Fibroblast of the aortic adventitia (primary cell): ENCODE measurements at regions not wholly inside any gene's neighbourhood (a gene's known extent, or its start where the extent isn't known, plus 50 kb on each side); places are given as distances from the start of the nearest gene placed in this dataset.
"Not testable (repeated sequence)": the region's sequence is repeated elsewhere in the genome, so short reads cannot be mapped to it uniquely, and the experiment has no call there.

ENCODE experiments used
- DNase-seq: peaks from one replicate; pipeline ENCODE4 v3.0.0-alpha.2; 2010; ENCODE audit warnings: low read depth
- H3K4me3 ChIP-seq: 2 replicates; pipeline ENCODE4 v1.5.1; 2011; ENCODE audit warnings: low read depth, mild to moderate bottlenecking, control low read depth, low read length, moderate library complexity
- CTCF ChIP-seq: IDR thresholded peaks from 2 replicates; pipeline ENCODE4 v1.5.1; 2011; ENCODE audit warnings: mild to moderate bottlenecking, low read length, control low read depth, inconsistent platforms; ENCODE audit not compliant: insufficient read depth

- TF ChIP-seq CTCF: no peak
- no peak overlapping the region for H3K4me3 ChIP-seq
- no peak for DNase-seq
These were observed 434.1 kb downstream of the CDH11 start for GRCh38 chr16:64687786-64688185.

- no peak for DNase-seq
- no peak for TF ChIP-seq CTCF
- no peak overlapping the region for H3K4me3 ChIP-seq
These were observed 434.7 kb downstream of the CDH11 start for GRCh38 chr16:64687123-64687522.

GRCh38 chr16:64679976-64680690 lies 441.7 kb downstream of the CDH11 start:
- H3K4me3 ChIP-seq: no peak overlapping the region
- TF ChIP-seq CTCF: no peak
- no peak for DNase-seq

DNA sequence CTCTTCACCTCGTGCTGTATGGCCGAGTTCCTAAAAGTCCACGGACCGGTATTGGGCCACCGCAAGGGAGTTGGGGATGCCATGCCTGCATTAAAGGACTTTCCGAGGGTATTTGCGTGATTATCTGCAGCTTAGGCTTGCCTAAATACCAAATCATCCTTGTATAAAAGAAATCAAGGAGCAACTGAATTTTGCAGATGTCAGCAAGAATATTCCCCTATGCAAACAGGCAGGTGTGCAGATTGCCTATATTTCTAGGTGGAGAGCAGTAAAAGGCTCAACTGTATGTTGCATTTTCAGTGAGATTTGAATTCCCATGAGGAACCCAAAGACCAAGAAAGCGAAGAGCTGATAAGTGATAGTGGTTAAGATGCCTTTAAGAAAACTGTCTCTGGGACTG lies 452.3 kb downstream of the CDH11 start:
- TF ChIP-seq CTCF: no peak
- H3K4me3 ChIP-seq: no peak overlapping the region
- no peak for DNase-seq

DNA sequence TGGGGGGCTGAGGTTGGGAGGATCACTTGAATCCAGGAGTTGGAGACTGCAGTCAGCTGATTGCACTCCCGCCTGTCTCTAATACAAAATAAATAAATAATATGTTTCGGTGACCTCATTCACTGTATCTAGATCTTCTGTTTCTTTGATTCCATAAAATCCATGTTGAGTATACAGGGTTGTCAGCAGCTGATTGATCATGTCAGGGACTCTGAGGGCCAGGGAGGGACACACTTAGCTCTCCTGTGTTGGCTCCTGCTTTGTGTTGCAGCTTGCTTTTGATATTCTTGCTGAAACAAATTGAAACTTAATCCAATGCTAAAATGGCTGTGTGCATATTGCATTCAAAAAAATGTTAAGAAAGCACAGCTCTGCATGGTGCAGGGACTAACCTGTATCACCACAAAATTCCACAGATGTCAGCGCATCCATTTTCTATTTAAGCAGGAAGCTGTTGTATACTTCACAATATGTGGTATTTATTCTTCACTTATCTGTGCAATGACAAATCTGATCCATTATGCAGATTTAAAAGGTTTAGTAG lies 454.5 kb downstream of the CDH11 start:
- no peak for TF ChIP-seq CTCF
- H3K4me3 ChIP-seq: no peak overlapping the region

DNA sequence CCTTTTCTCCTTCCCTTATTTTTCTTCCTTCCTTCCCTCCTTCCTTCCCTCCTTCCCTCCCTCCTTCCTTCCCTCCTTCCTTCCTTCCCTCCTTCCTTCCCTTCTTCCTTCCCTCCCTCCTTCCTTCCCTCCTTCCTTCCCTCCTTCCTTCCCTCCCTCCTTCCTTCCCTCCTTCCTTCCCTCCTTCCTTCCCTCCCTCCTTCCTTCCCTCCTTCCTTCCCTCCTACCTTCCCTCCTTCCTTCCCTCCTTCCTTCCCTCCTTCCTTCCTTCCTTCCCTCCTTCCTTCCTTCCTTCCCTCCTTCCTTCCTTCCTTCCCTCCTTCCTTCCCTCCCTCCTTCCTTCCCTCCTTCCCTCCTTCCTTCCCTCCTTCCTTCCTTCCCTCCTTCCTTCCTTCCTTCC lies 459.6 kb downstream of the CDH11 start:
- DNase-seq, H3K4me3 ChIP-seq: not testable (repeated sequence)

More for the DNA sequence above, 454.5 kb downstream of the CDH11 start:
- DNase-seq: no peak

DNA sequence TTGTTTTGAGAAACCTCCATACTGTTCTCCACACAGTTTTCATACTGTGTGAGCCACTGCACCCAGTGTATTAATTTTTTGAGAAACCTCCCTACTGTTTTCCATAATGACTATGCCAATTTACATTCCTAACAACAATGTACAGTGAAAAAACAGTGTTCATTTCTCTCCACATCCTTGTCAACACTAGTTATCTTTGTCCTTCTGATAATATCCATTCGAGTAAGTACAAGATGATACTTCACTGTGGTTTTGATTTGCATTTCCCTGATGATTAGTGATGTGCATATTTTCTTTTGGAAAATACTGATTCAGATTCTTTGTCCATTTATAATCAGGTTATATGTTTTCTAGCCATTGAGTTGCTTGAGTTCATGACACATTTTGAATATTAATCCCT lies 462.0 kb downstream of the CDH11 start:
- DNase-seq: no peak
- no peak for TF ChIP-seq CTCF
- no peak overlapping the region for H3K4me3 ChIP-seq
